HEK293 (cell line): ENCODE measurements at regions not wholly inside any gene's neighbourhood (a gene's known extent, or its start where the extent isn't known, plus 50 kb on each side); places are given as distances from the start of the nearest gene placed in this dataset.

Experiments
- HOXA7 ChIP-seq: sonication (generic); formaldehyde crosslinking; IDR thresholded peaks from 2 replicates; pipeline ENCODE4 v1.8.1; 2022; ENCODE audit warnings: missing genetic modification reagents, borderline replicate concordance
- ZNF350 ChIP-seq: fragments of 450-650 bp; formaldehyde crosslinking; IDR thresholded peaks from 2 replicates; pipeline ENCODE4 v1.5.0; 2017; ENCODE audit warnings: missing biosample characterization, mild to moderate bottlenecking, missing genetic modification characterization
- ZNF48 ChIP-seq: fragments of 450-650 bp; formaldehyde crosslinking; IDR thresholded peaks from 2 replicates; pipeline ENCODE4 v1.5.1; 2016; ENCODE audit warnings: missing biosample characterization, missing genetic modification characterization
- ZNF747 ChIP-seq: fragments of 450-650 bp; formaldehyde crosslinking; IDR thresholded peaks from 2 replicates; pipeline ENCODE4 v1.5.1; 2016; ENCODE audit warnings: missing biosample characterization, missing genetic modification characterization
- TF ChIP-seq, protein P1 (sequence below): fragments of 450-650 bp; formaldehyde crosslinking; IDR thresholded peaks from 2 replicates; pipeline ENCODE4 v1.5.1; 2016; ENCODE audit warnings: missing biosample characterization, missing genetic modification characterization, low read depth
- TF ChIP-seq, protein P2 (sequence below): fragments of 450-650 bp; formaldehyde crosslinking; IDR thresholded peaks from 2 replicates; pipeline ENCODE4 v1.5.1; 2016; ENCODE audit warnings: missing biosample characterization, missing genetic modification characterization

DNA sequence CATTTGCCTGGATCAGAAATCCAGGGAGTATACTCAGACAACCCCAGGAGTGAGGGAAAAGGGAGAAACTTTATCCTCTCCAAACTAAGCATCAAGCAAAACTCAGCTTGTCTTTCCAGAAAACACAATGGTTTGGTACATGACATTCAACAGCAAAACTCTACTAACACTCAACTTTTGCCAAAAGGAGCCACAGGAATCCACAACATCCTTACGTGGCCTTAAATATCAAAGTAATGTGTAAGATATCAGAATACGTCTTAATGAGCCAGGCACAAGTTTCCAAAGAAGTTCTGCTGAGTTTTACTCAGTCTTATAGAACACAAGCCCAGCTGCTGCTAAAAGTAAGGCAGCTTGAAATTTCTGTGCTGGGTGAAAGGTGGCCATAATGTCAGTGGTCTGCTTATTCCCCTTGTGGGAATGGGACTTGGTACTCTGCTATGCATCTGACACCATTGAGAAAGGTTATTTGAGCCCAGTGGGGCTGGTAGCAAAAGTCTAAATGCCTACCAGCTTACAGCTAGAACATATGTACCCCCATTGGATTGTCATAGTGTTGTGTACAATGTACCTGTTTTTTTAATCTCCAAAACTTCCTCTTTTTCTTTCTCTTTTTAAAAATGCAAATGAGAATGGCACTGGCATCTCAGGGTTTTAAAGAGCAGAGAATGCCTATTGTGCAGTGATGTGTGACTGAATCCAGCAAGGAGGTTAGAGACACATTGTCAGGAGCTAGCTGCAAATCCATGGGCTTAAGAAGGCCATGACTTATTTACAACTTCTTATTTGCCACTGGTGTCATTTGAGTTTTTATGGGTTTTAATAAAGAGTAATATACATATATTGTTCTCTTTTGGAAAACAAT, 62.0 kb upstream of the ST6GALNAC3 start:
- TF ChIP-seq ZNF350 (tag by site-specific recombination) (no peak), HOXA7 (CRISPR knock-in tag) (no peak), ZNF48 (tag by site-specific recombination) (no peak), ZNF747 (tag by site-specific recombination) (no peak)
- TF ChIP-seq, protein P1, sequence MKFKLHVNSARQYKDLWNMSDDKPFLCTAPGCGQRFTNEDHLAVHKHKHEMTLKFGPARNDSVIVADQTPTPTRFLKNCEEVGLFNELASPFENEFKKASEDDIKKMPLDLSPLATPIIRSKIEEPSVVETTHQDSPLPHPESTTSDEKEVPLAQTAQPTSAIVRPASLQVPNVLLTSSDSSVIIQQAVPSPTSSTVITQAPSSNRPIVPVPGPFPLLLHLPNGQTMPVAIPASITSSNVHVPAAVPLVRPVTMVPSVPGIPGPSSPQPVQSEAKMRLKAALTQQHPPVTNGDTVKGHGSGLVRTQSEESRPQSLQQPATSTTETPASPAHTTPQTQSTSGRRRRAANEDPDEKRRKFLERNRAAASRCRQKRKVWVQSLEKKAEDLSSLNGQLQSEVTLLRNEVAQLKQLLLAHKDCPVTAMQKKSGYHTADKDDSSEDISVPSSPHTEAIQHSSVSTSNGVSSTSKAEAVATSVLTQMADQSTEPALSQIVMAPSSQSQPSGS (tag by site-specific recombination) = no peak
- TF ChIP-seq, protein P2, sequence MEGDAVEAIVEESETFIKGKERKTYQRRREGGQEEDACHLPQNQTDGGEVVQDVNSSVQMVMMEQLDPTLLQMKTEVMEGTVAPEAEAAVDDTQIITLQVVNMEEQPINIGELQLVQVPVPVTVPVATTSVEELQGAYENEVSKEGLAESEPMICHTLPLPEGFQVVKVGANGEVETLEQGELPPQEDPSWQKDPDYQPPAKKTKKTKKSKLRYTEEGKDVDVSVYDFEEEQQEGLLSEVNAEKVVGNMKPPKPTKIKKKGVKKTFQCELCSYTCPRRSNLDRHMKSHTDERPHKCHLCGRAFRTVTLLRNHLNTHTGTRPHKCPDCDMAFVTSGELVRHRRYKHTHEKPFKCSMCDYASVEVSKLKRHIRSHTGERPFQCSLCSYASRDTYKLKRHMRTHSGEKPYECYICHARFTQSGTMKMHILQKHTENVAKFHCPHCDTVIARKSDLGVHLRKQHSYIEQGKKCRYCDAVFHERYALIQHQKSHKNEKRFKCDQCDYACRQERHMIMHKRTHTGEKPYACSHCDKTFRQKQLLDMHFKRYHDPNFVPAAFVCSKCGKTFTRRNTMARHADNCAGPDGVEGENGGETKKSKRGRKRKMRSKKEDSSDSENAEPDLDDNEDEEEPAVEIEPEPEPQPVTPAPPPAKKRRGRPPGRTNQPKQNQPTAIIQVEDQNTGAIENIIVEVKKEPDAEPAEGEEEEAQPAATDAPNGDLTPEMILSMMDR (tag by site-specific recombination) = no peak
